ENCODE measurements at regions not wholly inside any gene's neighbourhood (a gene's known extent, or its start where the extent isn't known, plus 50 kb on each side); places are given as distances from the start of the nearest gene placed in this dataset.

GRCh38 chr4:111988514-111988913, 156.7 kb upstream of the FAM241A start:
- Histone ChIP-seq H4K20me1 (replicated peaks; ENCODE audit: control insufficient read depth, insufficient read depth, low read length) (no peaks in the 10 kb centered on the region), H3K4me2 (ENCODE audit: insufficient read depth, low read length) (no peak overlapping the region), H3K4me1 (replicated peaks in 1 of 2; ENCODE audit: control insufficient read depth in 2 of 2, insufficient read depth in 2 of 2, low read length in 2 of 2) (no peaks in the 10 kb centered on the region), H3K4me3 (no peak overlapping the region), H3K9me3 (replicated peaks; ENCODE audit: control insufficient read depth, insufficient read depth, low read depth, low read length) (no peaks in the 10 kb centered on the region), H3K9ac (ENCODE audit: insufficient read depth in 1 of 2, low read depth in 2 of 2, low read length in 2 of 2) (no peak overlapping the region), H3K9me1 (ENCODE audit: control insufficient read depth, insufficient read depth, low read length) (no peaks in the 10 kb centered on the region), H3K27me3 (ENCODE audit: control insufficient read depth in 2 of 2, insufficient read depth in 2 of 2, low read length in 2 of 2) (no peaks in the 10 kb centered on the region), H3K27ac (ENCODE audit: extremely low read depth, low read depth, low read length) (no peak overlapping the region), H2AFZ (ENCODE audit: low read depth, low read length) (no peak overlapping the region), H3K79me2 (ENCODE audit: control insufficient read depth, insufficient read depth, low read length) (no peaks in the 10 kb centered on the region), H3K36me3 (ENCODE audit: control insufficient read depth, insufficient read depth, low read length) (no peaks in the 10 kb centered on the region)
- in situ Hi-C loops (cut with MboI) (no loop called here), intact Hi-C loops (cut with micrococcal nuclease) (no loop called here)
- 0% methylated on average over 3 of the region's 3 CpGs for WGBS (ENCODE audit: insufficient coverage, low coverage, missing lambda C conversion rate)
- FAIRE-seq (no peak), DNase-seq (ENCODE audit: extremely low read depth in 1 of 4, low spot score in 3 of 4) (no peak), ATAC-seq (no peak)
- BruUV-seq (replicated peaks): no TSS peak
- CTCF ChIA-PET (ENCODE audit: low intra/inter-chr PET ratio): no interaction called here
- POLR2A ChIA-PET: no interaction called here
- TF ChIP-seq TRIM24 (IDR thresholded peaks at IDR 0.05) (no peak), UBTF (IDR thresholded peaks at IDR 0.05; ENCODE audit: borderline replicate concordance in 1 of 2, low read depth in 2 of 2, low read length in 2 of 2) (no peak), ILK (tag; IDR thresholded peaks at IDR 0.05; ENCODE audit: borderline replicate concordance, low read depth) (no peak), ZNF280A (IDR thresholded peaks at IDR 0.05; ENCODE audit: low read depth, partially characterized antibody) (no peak), BDP1 (IDR thresholded peaks at IDR 0.05; ENCODE audit: insufficient read depth, insufficient read length) (no peak), HBP1 (CRISPR knock-in tag; IDR thresholded peaks at IDR 0.05) (no peak), E2F4 (CRISPR knock-in tag; IDR thresholded peaks at IDR 0.05; ENCODE audit: low read depth) (no peak), ZKSCAN1 (IDR thresholded peaks at IDR 0.05; ENCODE audit: low read depth, low read length) (no peak), ZNF444 (CRISPR knock-in tag; IDR thresholded peaks at IDR 0.05) (no peak), ZMIZ1 (IDR thresholded peaks at IDR 0.05; ENCODE audit: low read depth in 2 of 2, low read length in 2 of 2) (no peak), ZNF778 (CRISPR knock-in tag; IDR thresholded peaks at IDR 0.05) (no peak), RFX5 (IDR thresholded peaks at IDR 0.05; ENCODE audit: low read depth, low read length) (no peak)
